Endodermal cell (in vitro differentiated cells): ENCODE measurements at regions not wholly inside any gene's neighbourhood (a gene's known extent, or its start where the extent isn't known, plus 50 kb on each side); places are given as distances from the start of the nearest gene placed in this dataset.

Experiments used
- DNase-seq: peaks from one replicate; pipeline ENCODE4 v3.0.0-alpha.2; 2017
- H3K27ac ChIP-seq: 2 replicates; pipeline ENCODE4 v1.5.1; 2013; ENCODE audit warnings: mild to moderate bottlenecking, low read depth, low read length, moderate library complexity
- H3K27me3 ChIP-seq: 2 replicates; pipeline ENCODE4 v1.6.1; 2013; ENCODE audit warnings: mild to moderate bottlenecking, low read length, moderate library complexity; ENCODE audit not compliant: insufficient read depth, control insufficient read depth, poor library complexity, severe bottlenecking
- H3K36me3 ChIP-seq: 2 replicates; pipeline ENCODE4 v1.7.0; 2013; ENCODE audit warnings: mild to moderate bottlenecking, low read length, moderate library complexity; ENCODE audit not compliant: control insufficient read depth, insufficient read depth
- H3K4me1 ChIP-seq: one replicate; pipeline ENCODE4 v1.7.0; 2013; ENCODE audit warnings: low read length; ENCODE audit not compliant: control insufficient read depth, insufficient read depth
- H3K4me3 ChIP-seq: 2 replicates; pipeline ENCODE4 v1.5.1; 2013; ENCODE audit warnings: mild to moderate bottlenecking, low read length, moderate library complexity
- H3K9ac ChIP-seq: 2 replicates; pipeline ENCODE4 v1.6.1; 2013; ENCODE audit warnings: mild to moderate bottlenecking, low read length, moderate library complexity; ENCODE audit not compliant: poor library complexity, severe bottlenecking; ENCODE audit errors: extremely low read depth
- H3K9me3 ChIP-seq: 2 replicates; pipeline ENCODE4 v1.6.1; 2013; ENCODE audit warnings: mild to moderate bottlenecking, low read length, moderate library complexity; ENCODE audit not compliant: control insufficient read depth
- H3K27ac Mint-ChIP-seq: 2 replicates; pipeline ENCODE4 v1.8.0; 2020; ENCODE audit warnings: mixed read lengths
- H3K27me3 Mint-ChIP-seq: 2 replicates; pipeline ENCODE4 v1.8.0; 2021; ENCODE audit warnings: mild to moderate bottlenecking, mixed read lengths; ENCODE audit not compliant: insufficient read depth
- H3K36me3 Mint-ChIP-seq: 2 replicates; pipeline ENCODE4 v1.8.0; 2020; ENCODE audit warnings: low read depth, mixed read lengths
- H3K4me1 Mint-ChIP-seq: 2 replicates; pipeline ENCODE4 v1.8.0; 2020; ENCODE audit warnings: mixed read lengths
- H3K4me3 Mint-ChIP-seq: 2 replicates; pipeline ENCODE4 v1.8.0; 2020; ENCODE audit warnings: mild to moderate bottlenecking, moderate library complexity, mixed read lengths
- H3K9me3 Mint-ChIP-seq: 2 replicates; pipeline ENCODE4 v1.8.0; 2020; ENCODE audit warnings: mild to moderate bottlenecking, mixed read lengths
- CTCF ChIP-seq: fragments of 200-600 bp; sonication (generic); conservative IDR thresholded peaks from 2 replicates; pipeline ENCODE4 v1.5.0; 2021; ENCODE audit warnings: antibody characterized with exemption, mild to moderate bottlenecking
- WGBS, 2 experiments: methylation state at CpG; one replicate each; pipeline versions ENCODE4 v1.1.5 to v1.1.7; 2013; ENCODE audit warnings: missing lambda C conversion rate in 2 of 2, mixed read lengths in 1 of 2; ENCODE audit not compliant: insufficient coverage in 1 of 2, insufficient read length in 1 of 2; 5-methylcytosine and 5-hydroxymethylcytosine counted together

GRCh38 chr5:29649321-29649720 is 1544.2 kb upstream of the CDH6 start:
- no peak for DNase-seq
- TF ChIP-seq CTCF = no peak
- no peak overlapping the region for H3K9ac ChIP-seq
- no peak overlapping the region for H3K4me3 ChIP-seq
- no peaks in the 10 kb centered on the region for H3K36me3 ChIP-seq
- 96 to 100% methylated on average over 1 to 2 of the region's 2 CpGs for WGBS, 2 experiments
- Mint-ChIP-seq H3K27me3 (no peaks in the 10 kb centered on the region), H3K27ac (no peak overlapping the region), H3K9me3 (peaks cover 4% of the 10 kb centered on the region), H3K36me3 (no peaks in the 10 kb centered on the region), H3K4me1 (no peaks in the 10 kb centered on the region), H3K4me3 (no peak overlapping the region)
- no peaks in the 10 kb centered on the region for H3K9me3 ChIP-seq
- no peak overlapping the region for H3K27ac ChIP-seq
- no peaks in the 10 kb centered on the region for H3K27me3 ChIP-seq
- no peaks in the 10 kb centered on the region for H3K4me1 ChIP-seq

- Histone ChIP-seq H3K9me3 (no peaks in the 10 kb centered on the region), H3K27ac (no peak overlapping the region), H3K4me1 (no peaks in the 10 kb centered on the region), H3K36me3 (no peaks in the 10 kb centered on the region), H3K4me3 (no peak overlapping the region), H3K27me3 (no peaks in the 10 kb centered on the region), H3K9ac (no peak overlapping the region)
- H3K9me3 Mint-ChIP-seq = peaks cover 6% of the 10 kb centered on the region
- no peak for TF ChIP-seq CTCF
- no peak overlapping the region for H3K4me3 Mint-ChIP-seq
- H3K27ac Mint-ChIP-seq = no peak overlapping the region
- no peak for DNase-seq
- no peaks in the 10 kb centered on the region for H3K27me3 Mint-ChIP-seq
- no peaks in the 10 kb centered on the region for H3K36me3 Mint-ChIP-seq
- H3K4me1 Mint-ChIP-seq = no peaks in the 10 kb centered on the region
Observed at GRCh38 chr5:29642601-29643000, 1550.9 kb upstream of the CDH6 start.

- H3K27me3 ChIP-seq = no peaks in the 10 kb centered on the region
- Mint-ChIP-seq H3K27ac (no peak overlapping the region), H3K4me1 (no peaks in the 10 kb centered on the region), H3K36me3 (no peaks in the 10 kb centered on the region), H3K27me3 (no peaks in the 10 kb centered on the region), H3K9me3 (peaks cover 2% of the 10 kb centered on the region), H3K4me3 (no peak overlapping the region)
- DNase-seq = no peak
- no peak overlapping the region for H3K9ac ChIP-seq
- H3K4me1 ChIP-seq = no peaks in the 10 kb centered on the region
- no peak overlapping the region for H3K4me3 ChIP-seq
- no peak for TF ChIP-seq CTCF
- no peak overlapping the region for H3K27ac ChIP-seq
- 83% methylated on average over 2 of the region's 2 CpGs; no CpG with 5 or more reads in 1 of the 2 experiments for WGBS, 2 experiments
- H3K36me3 ChIP-seq = no peaks in the 10 kb centered on the region
- no peaks in the 10 kb centered on the region for H3K9me3 ChIP-seq
Observed at GRCh38 chr5:29614206-29614605, 1579.3 kb upstream of the CDH6 start.
